ENCODE measurements at regions not wholly inside any gene's neighbourhood (a gene's known extent, or its start where the extent isn't known, plus 50 kb on each side); places are given as distances from the start of the nearest gene placed in this dataset.

GRCh38 chr4:87720094-87720691 lies 70.1 kb downstream of the DMP1 start:
- TF ChIP-seq, protein P1, sequence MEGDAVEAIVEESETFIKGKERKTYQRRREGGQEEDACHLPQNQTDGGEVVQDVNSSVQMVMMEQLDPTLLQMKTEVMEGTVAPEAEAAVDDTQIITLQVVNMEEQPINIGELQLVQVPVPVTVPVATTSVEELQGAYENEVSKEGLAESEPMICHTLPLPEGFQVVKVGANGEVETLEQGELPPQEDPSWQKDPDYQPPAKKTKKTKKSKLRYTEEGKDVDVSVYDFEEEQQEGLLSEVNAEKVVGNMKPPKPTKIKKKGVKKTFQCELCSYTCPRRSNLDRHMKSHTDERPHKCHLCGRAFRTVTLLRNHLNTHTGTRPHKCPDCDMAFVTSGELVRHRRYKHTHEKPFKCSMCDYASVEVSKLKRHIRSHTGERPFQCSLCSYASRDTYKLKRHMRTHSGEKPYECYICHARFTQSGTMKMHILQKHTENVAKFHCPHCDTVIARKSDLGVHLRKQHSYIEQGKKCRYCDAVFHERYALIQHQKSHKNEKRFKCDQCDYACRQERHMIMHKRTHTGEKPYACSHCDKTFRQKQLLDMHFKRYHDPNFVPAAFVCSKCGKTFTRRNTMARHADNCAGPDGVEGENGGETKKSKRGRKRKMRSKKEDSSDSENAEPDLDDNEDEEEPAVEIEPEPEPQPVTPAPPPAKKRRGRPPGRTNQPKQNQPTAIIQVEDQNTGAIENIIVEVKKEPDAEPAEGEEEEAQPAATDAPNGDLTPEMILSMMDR (IDR thresholded peaks at IDR 0.05), result no peak
- no peak for TF ChIP-seq POLR2A (IDR thresholded peaks at IDR 0.05)
